SK-N-SH (cell line): ENCODE measurements at regions not wholly inside any gene's neighbourhood (a gene's known extent, or its start where the extent isn't known, plus 50 kb on each side); places are given as distances from the start of the nearest gene placed in this dataset.

Source experiments
- CTCF ChIA-PET: fragments of 300-600, 350-600 bp; formaldehyde crosslinking; extraction: SDS; loops from one replicate; lab custom pipeline; 2021; lab: Yijun Ruan, JAX
- POLR2A ChIA-PET: fragments of 350-600 bp; sonication (Branson Sonifier 250); formaldehyde crosslinking; extraction: SDS; loops from one replicate; lab custom pipeline; 2020; ENCODE audit warnings: antibody characterized with exemption, inconsistent platforms; lab: Yijun Ruan, JAX
- DNase-seq: peaks from one replicate; pipeline ENCODE4 v3.0.0; 2012
- H2AFZ ChIP-seq: fragments of 200-600 bp; sonication (generic); 2 replicates; pipeline ENCODE4 v1.8.1; 2016; ENCODE audit warnings: antibody characterized with exemption, mild to moderate bottlenecking, low read depth
- H3F3A ChIP-seq: fragments of 200-600 bp; sonication (generic); replicated peaks from 2 replicates; pipeline ENCODE3; 2016; ENCODE audit warnings: antibody characterized with exemption, mild to moderate bottlenecking; ENCODE audit not compliant: insufficient read depth
- H3K27ac ChIP-seq, 2 experiments: fragments of 200-500 bp in 1 of 2; fragments of 200-600 bp in 1 of 2; sonication (Bioruptor generic) in 1 of 2; sonication (generic), shearing (Covaris generic) in 1 of 2; 2 replicates each; pipeline versions ENCODE4 v1.5.1 to v1.6.1; 2014 to 2016; ENCODE audit warnings: low read depth in 2 of 2, inconsistent platforms in 1 of 2, low read length in 1 of 2, mild to moderate bottlenecking in 1 of 2, mixed read lengths in 1 of 2
- H3K27me3 ChIP-seq: fragments of 200-600 bp; sonication (generic), shearing (Covaris generic); 2 replicates; pipeline ENCODE4 v1.6.1; 2016; ENCODE audit warnings: mixed run types; ENCODE audit not compliant: insufficient read depth
- H3K36me3 ChIP-seq, 2 experiments: fragments of 200-500 bp in 1 of 2; fragments of 200-600 bp in 1 of 2; sonication (Bioruptor generic) in 1 of 2; sonication (generic) in 1 of 2; replicated peaks in 1 of 2; 2 replicates each; pipeline versions ENCODE3 to v1.5.1; 2014 to 2016; ENCODE audit warnings: low read length in 1 of 2, mild to moderate bottlenecking in 1 of 2; ENCODE audit not compliant: insufficient read depth in 2 of 2, control insufficient read depth in 1 of 2
- H3K4me1 ChIP-seq, 2 experiments: fragments of 200-500 bp in 1 of 2; fragments of 200-600 bp in 1 of 2; sonication (Bioruptor generic) in 1 of 2; sonication (generic), shearing (Covaris generic) in 1 of 2; 2 replicates each; pipeline versions ENCODE4 v1.5.1 to v1.6.1; 2014 to 2016; ENCODE audit warnings: low read depth in 1 of 2, low read length in 1 of 2, mixed run types in 1 of 2; ENCODE audit not compliant: insufficient read depth in 2 of 2, control insufficient read depth in 1 of 2
- H3K4me2 ChIP-seq: fragments of 200-600 bp; sonication (generic), shearing (Covaris generic); 2 replicates; pipeline ENCODE4 v1.6.1; 2017; ENCODE audit warnings: mixed run types
- H3K4me3 ChIP-seq, 2 experiments: fragments of 200-500 bp in 1 of 2; fragments of 200-600 bp in 1 of 2; sonication (Bioruptor generic) in 1 of 2; sonication (generic), shearing (Covaris generic) in 1 of 2; 2 replicates each; pipeline versions ENCODE4 v1.5.1 to v1.8.1; 2014 to 2016; ENCODE audit warnings: low read depth in 2 of 2, inconsistent platforms in 1 of 2, low read length in 1 of 2, mild to moderate bottlenecking in 1 of 2, mixed read lengths in 1 of 2, moderate library complexity in 1 of 2
- H3K79me2 ChIP-seq: fragments of 200-600 bp; sonication (generic); 2 replicates; pipeline ENCODE4 v1.8.1; 2017; ENCODE audit warnings: mild to moderate bottlenecking; ENCODE audit not compliant: insufficient read depth
- H3K9ac ChIP-seq: fragments of 200-600 bp; sonication (generic); 2 replicates; pipeline ENCODE4 v1.6.1; 2017; ENCODE audit warnings: mixed run types
- H3K9me2 ChIP-seq: fragments of 200-600 bp; sonication (generic); 2 replicates; pipeline ENCODE4 v1.6.1; 2017; ENCODE audit warnings: mixed run types
- H3K9me3 ChIP-seq: fragments of 200-600 bp; sonication (generic); 2 replicates; pipeline ENCODE4 v1.6.1; 2017; ENCODE audit warnings: mixed run types, mild to moderate bottlenecking, moderate library complexity
- H4K20me1 ChIP-seq: fragments of 200-600 bp; sonication (generic); 2 replicates; pipeline ENCODE4 v1.6.1; 2017; ENCODE audit warnings: mild to moderate bottlenecking, mixed run types; ENCODE audit not compliant: insufficient read depth
- CTCF ChIP-seq: fragments of 200-600 bp; sonication (generic); IDR thresholded peaks from 2 replicates; pipeline ENCODE4 v1.6.1; 2017; ENCODE audit warnings: antibody characterized with exemption, mild to moderate bottlenecking, moderate library complexity
- ELF1 ChIP-seq: IDR thresholded peaks from 2 replicates; pipeline ENCODE4 v1.4.0; 2012
- EP300 ChIP-seq, 2 experiments: IDR thresholded peaks; 2 replicates each; pipeline versions ENCODE4 v1.4.0 to v1.6.1; 2012; ENCODE audit warnings: borderline replicate concordance in 1 of 2, low read depth in 1 of 2, low read length in 1 of 2
- FOSL2 ChIP-seq: IDR thresholded peaks from 2 replicates; pipeline ENCODE4 v1.4.0; 2012; ENCODE audit warnings: low read depth, mild to moderate bottlenecking, moderate library complexity, borderline replicate concordance
- FOXM1 ChIP-seq: IDR thresholded peaks from 2 replicates; pipeline ENCODE4 v1.4.0; 2012; ENCODE audit warnings: low read depth, mild to moderate bottlenecking
- GABPA ChIP-seq: IDR thresholded peaks from 2 replicates; pipeline ENCODE4 v1.4.0; 2012; ENCODE audit warnings: low read depth, mild to moderate bottlenecking
- IRF3 ChIP-seq: fragments of 150-350 bp; IDR thresholded peaks from 2 replicates; pipeline ENCODE4 v1.6.1; 2016; ENCODE audit warnings: mild to moderate bottlenecking, low read depth, low read length
- JUND ChIP-seq: IDR thresholded peaks from 2 replicates; pipeline ENCODE4 v1.4.0; 2012
- NRF1 ChIP-seq: IDR thresholded peaks from 2 replicates; pipeline ENCODE4 v1.6.1; 2012; ENCODE audit warnings: low read depth, mild to moderate bottlenecking, low read length
- POLR2AphosphoS5 ChIP-seq: IDR thresholded peaks from 2 replicates; pipeline ENCODE4 v1.6.1; 2012; ENCODE audit warnings: low read depth, low read length
- RAD21 ChIP-seq: IDR thresholded peaks from 2 replicates; pipeline ENCODE4 v1.6.1; 2012; ENCODE audit warnings: mild to moderate bottlenecking, low read length
- RXRA ChIP-seq: IDR thresholded peaks from 2 replicates; pipeline ENCODE4 v1.4.0; 2012; ENCODE audit warnings: low read depth, mild to moderate bottlenecking, borderline replicate concordance
- SIN3A ChIP-seq: IDR thresholded peaks from 2 replicates; pipeline ENCODE4 v1.6.1; 2012; ENCODE audit warnings: low read depth, mild to moderate bottlenecking, low read length, moderate library complexity, borderline replicate concordance
- TAF1 ChIP-seq: IDR thresholded peaks from 2 replicates; pipeline ENCODE4 v1.6.1; 2012; ENCODE audit warnings: low read depth, mild to moderate bottlenecking, low read length, moderate library complexity, borderline replicate concordance
- WGBS: methylation state at CpG from one replicate; pipeline ENCODE4 v1.1.6; 2017; ENCODE audit warnings: low lambda C conversion rate; 5-methylcytosine and 5-hydroxymethylcytosine counted together
- TF ChIP-seq, protein P1 (sequence below): IDR thresholded peaks from 2 replicates; pipeline ENCODE4; 2012
- TF ChIP-seq, protein P2 (sequence below): IDR thresholded peaks from 2 replicates; pipeline ENCODE4 v1.4.0; 2012; ENCODE audit warnings: low read depth, borderline replicate concordance
- TF ChIP-seq, protein P3 (sequence below): IDR thresholded peaks from 2 replicates; pipeline ENCODE4 v1.6.1; 2012; ENCODE audit warnings: mild to moderate bottlenecking, low read depth, low read length, moderate library complexity

DNA sequence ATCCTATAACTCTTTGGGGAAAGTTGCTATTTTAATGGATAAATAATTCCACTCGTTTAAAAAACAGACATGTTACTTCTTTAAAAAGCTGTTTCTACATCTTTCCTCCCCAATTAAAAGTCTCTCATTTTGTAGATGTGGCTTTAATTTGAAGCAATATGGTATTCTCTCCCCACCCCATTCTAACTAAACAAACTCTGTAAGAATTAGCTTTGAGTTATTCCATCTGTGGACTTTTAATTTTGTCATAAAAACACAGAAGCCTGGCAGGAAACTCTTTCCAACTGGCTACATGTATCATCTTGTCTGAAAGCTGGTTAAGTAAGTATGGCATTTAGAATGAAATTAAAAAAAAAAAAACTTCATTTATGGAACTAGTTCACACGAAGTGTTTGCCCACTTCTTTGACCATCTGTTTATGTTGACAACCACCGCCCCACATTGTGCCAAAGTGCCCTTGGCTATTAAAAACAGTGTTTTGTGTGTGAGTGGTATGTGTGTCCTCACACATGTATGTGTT is 140.3 kb downstream of the NAA11 start (continued):
- TF ChIP-seq, protein P1, sequence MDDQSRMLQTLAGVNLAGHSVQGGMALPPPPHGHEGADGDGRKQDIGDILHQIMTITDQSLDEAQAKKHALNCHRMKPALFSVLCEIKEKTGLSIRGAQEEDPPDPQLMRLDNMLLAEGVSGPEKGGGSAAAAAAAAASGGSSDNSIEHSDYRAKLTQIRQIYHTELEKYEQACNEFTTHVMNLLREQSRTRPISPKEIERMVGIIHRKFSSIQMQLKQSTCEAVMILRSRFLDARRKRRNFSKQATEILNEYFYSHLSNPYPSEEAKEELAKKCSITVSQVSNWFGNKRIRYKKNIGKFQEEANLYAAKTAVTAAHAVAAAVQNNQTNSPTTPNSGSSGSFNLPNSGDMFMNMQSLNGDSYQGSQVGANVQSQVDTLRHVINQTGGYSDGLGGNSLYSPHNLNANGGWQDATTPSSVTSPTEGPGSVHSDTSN: no peak
- TF ChIP-seq POLR2AphosphoS5: no peak
- no peak for TF ChIP-seq RAD21
- TF ChIP-seq SIN3A: no peak
- no peak for TF ChIP-seq GABPA
- no peak for TF ChIP-seq RXRA
- TF ChIP-seq IRF3: no peak

GRCh38 chr4:79184476-79184875 is 141.4 kb downstream of the NAA11 start:
- TF ChIP-seq SIN3A (no peak), EP300 (IDR thresholded peaks at IDR 0.05; ENCODE audit: borderline replicate concordance in 1 of 2, low read depth in 1 of 2, low read length in 1 of 2) (no peak), NRF1 (no peak), GABPA (no peak)
- TF ChIP-seq, all 33 proteins: peak for 0
- ChIA-PET POLR2A (no interaction called here), CTCF (no interaction called here)
- Histone ChIP-seq H3K36me3 (no peaks in the 10 kb centered on the region), H3K4me2 (no peak overlapping the region), H3K4me1 (no peaks in the 10 kb centered on the region; a peak in 1 of 4 replicates), H3K4me3 (no peak overlapping the region), H4K20me1 (no peaks in the 10 kb centered on the region), H3K9me3 (no peaks in the 10 kb centered on the region), H3K27me3 (no peaks in the 10 kb centered on the region), H3F3A (no peaks in the 10 kb centered on the region), H2AFZ (no peak overlapping the region), H3K9me2 (no peaks in the 10 kb centered on the region), H3K27ac (no peak overlapping the region), H3K9ac (no peak overlapping the region), H3K79me2 (no peaks in the 10 kb centered on the region)
- DNase-seq: no peak
- 43% methylated on average over 4 of the region's 4 CpGs for WGBS

- no peaks in the 10 kb centered on the region for H3F3A ChIP-seq
- H3K79me2 ChIP-seq: no peaks in the 10 kb centered on the region
- H2AFZ ChIP-seq: no peak overlapping the region
- H3K36me3 ChIP-seq: no peaks in the 10 kb centered on the region
- WGBS: 25% methylated on average over 3 of the region's 3 CpGs
- CTCF ChIA-PET: no interaction called here
- H3K27me3 ChIP-seq: no peaks in the 10 kb centered on the region
- no peak overlapping the region for H3K27ac ChIP-seq
- no peak overlapping the region for H3K4me3 ChIP-seq
- H3K9me3 ChIP-seq: no peaks in the 10 kb centered on the region
- no peak for DNase-seq
- H4K20me1 ChIP-seq: no peaks in the 10 kb centered on the region
- POLR2A ChIA-PET: no interaction called here
- no peak overlapping the region for H3K9ac ChIP-seq
- H3K4me1 ChIP-seq: no peaks in the 10 kb centered on the region; a peak in 2 of 4 replicates
- H3K9me2 ChIP-seq: no peaks in the 10 kb centered on the region
- H3K4me2 ChIP-seq: no peak overlapping the region
- TF ChIP-seq, protein P2, sequence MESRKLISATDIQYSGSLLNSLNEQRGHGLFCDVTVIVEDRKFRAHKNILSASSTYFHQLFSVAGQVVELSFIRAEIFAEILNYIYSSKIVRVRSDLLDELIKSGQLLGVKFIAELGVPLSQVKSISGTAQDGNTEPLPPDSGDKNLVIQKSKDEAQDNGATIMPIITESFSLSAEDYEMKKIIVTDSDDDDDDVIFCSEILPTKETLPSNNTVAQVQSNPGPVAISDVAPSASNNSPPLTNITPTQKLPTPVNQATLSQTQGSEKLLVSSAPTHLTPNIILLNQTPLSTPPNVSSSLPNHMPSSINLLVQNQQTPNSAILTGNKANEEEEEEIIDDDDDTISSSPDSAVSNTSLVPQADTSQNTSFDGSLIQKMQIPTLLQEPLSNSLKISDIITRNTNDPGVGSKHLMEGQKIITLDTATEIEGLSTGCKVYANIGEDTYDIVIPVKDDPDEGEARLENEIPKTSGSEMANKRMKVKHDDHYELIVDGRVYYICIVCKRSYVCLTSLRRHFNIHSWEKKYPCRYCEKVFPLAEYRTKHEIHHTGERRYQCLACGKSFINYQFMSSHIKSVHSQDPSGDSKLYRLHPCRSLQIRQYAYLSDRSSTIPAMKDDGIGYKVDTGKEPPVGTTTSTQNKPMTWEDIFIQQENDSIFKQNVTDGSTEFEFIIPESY: no peak
- TF ChIP-seq TAF1: no peak
- TF ChIP-seq ELF1: no peak
- TF ChIP-seq JUND: no peak
- TF ChIP-seq, protein P3, sequence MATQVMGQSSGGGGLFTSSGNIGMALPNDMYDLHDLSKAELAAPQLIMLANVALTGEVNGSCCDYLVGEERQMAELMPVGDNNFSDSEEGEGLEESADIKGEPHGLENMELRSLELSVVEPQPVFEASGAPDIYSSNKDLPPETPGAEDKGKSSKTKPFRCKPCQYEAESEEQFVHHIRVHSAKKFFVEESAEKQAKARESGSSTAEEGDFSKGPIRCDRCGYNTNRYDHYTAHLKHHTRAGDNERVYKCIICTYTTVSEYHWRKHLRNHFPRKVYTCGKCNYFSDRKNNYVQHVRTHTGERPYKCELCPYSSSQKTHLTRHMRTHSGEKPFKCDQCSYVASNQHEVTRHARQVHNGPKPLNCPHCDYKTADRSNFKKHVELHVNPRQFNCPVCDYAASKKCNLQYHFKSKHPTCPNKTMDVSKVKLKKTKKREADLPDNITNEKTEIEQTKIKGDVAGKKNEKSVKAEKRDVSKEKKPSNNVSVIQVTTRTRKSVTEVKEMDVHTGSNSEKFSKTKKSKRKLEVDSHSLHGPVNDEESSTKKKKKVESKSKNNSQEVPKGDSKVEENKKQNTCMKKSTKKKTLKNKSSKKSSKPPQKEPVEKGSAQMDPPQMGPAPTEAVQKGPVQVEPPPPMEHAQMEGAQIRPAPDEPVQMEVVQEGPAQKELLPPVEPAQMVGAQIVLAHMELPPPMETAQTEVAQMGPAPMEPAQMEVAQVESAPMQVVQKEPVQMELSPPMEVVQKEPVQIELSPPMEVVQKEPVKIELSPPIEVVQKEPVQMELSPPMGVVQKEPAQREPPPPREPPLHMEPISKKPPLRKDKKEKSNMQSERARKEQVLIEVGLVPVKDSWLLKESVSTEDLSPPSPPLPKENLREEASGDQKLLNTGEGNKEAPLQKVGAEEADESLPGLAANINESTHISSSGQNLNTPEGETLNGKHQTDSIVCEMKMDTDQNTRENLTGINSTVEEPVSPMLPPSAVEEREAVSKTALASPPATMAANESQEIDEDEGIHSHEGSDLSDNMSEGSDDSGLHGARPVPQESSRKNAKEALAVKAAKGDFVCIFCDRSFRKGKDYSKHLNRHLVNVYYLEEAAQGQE: no peak
- no peak for TF ChIP-seq FOXM1
- no peak for TF ChIP-seq RAD21
- no peak for TF ChIP-seq CTCF
- no peak for TF ChIP-seq FOSL2
These were observed 143.7 kb downstream of the NAA11 start for GRCh38 chr4:79182209-79182608.
